GM10248 (cell line): ENCODE measurements at regions not wholly inside any gene's neighbourhood (a gene's known extent, or its start where the extent isn't known, plus 50 kb on each side); places are given as distances from the start of the nearest gene placed in this dataset.

Experiments used
- CTCF ChIA-PET: fragments of 300-600 bp; sonication (Branson Sonifier 250); formaldehyde crosslinking; extraction: SDS; loops from one replicate; lab custom pipeline; 2021; ENCODE audit warnings: antibody characterized with exemption; lab: Yijun Ruan, JAX
- POLR2A ChIA-PET: fragments of 350-650 bp; sonication (Branson Sonifier 250); formaldehyde crosslinking; extraction: SDS; loops from one replicate; lab custom pipeline; 2020; ENCODE audit warnings: antibody characterized with exemption; lab: Yijun Ruan, JAX
- DNase-seq: peaks from one replicate; pipeline ENCODE4 v3.0.0; 2012; ENCODE audit errors: extremely low spot score
- CTCF ChIP-seq: IDR thresholded peaks from 2 replicates; pipeline ENCODE4 v1.5.1; 2012; ENCODE audit warnings: mild to moderate bottlenecking, low read depth; ENCODE audit errors: extremely low read depth, missing control alignments, control extremely low read depth

- CTCF ChIA-PET, result interaction anchor here (0.6 to 2.7 kb wide), 16 partner anchors 10 to 622 kb away, joined by 3 to 29 read pairs (median 3); no protein-coding TSS in a partner anchor
Observed at GRCh38 chr10:44311563-44312051, 73.3 kb downstream of the CXCL12 start.

GRCh38 chr10:44310762-44311562, 73.9 kb downstream of the CXCL12 start:
- POLR2A ChIA-PET, result no interaction called here
- TF ChIP-seq CTCF, result peak; percentile 90
- CTCF ChIA-PET, result interaction anchor here (0.6 to 2.7 kb wide), 15 partner anchors 9 to 309 kb away, joined by 3 to 29 read pairs (median 3); no protein-coding TSS in a partner anchor

More at GRCh38 chr10:44311563-44312051, 73.3 kb downstream of the CXCL12 start:
- no peak for TF ChIP-seq CTCF
- no peak for DNase-seq
- POLR2A ChIA-PET, result no interaction called here

GRCh38 chr10:44309939-44310761, 74.7 kb downstream of the CXCL12 start:
- ChIA-PET POLR2A (no interaction called here), CTCF (interaction anchor here (1.4 to 2.7 kb wide), 4 partner anchors 8 to 45 kb away, joined by 3 to 29 read pairs (median 5); no protein-coding TSS in a partner anchor)
- no peak for DNase-seq
- TF ChIP-seq CTCF, result no peak

More at GRCh38 chr10:44310762-44311562, 73.9 kb downstream of the CXCL12 start:
- peak; percentile 83 for DNase-seq

GRCh38 chr10:44309361-44309760, 75.5 kb downstream of the CXCL12 start:
- ChIA-PET POLR2A (no interaction called here), CTCF (interaction anchor here (1.2 to 1.8 kb wide), 3 partner anchors 48 to 245 kb away, joined by 3 to 4 read pairs (median 3); no protein-coding TSS in a partner anchor)
- no peak for TF ChIP-seq CTCF
- no peak for DNase-seq

GRCh38 chr10:44308935-44309334, 76.0 kb downstream of the CXCL12 start:
- POLR2A ChIA-PET, result no interaction called here
- CTCF ChIA-PET, result interaction anchor here (0.6 to 1.8 kb wide), 5 partner anchors 14 to 619 kb away, joined by 3 to 4 read pairs (median 3); no protein-coding TSS in a partner anchor
- TF ChIP-seq CTCF, result no peak

GRCh38 chr10:44307691-44308090, 77.2 kb downstream of the CXCL12 start:
- DNase-seq, result no peak
- TF ChIP-seq CTCF, result no peak
- ChIA-PET POLR2A (no interaction called here), CTCF (interaction anchor here (1.3 to 1.8 kb wide), 2 partner anchors 46 to 618 kb away, joined by 4 read pairs; no protein-coding TSS in a partner anchor)

More at GRCh38 chr10:44308935-44309334, 76.0 kb downstream of the CXCL12 start:
- no peak for DNase-seq
